ENCODE measurements at regions not wholly inside any gene's neighbourhood (a gene's known extent, or its start where the extent isn't known, plus 50 kb on each side); places are given as distances from the start of the nearest gene placed in this dataset.

GRCh38 chr6:15107644-15108382, 138.1 kb upstream of the JARID2 start:
- TF ChIP-seq CTCF (IDR thresholded peaks at IDR 0.05) (no peak), EP300 (IDR thresholded peaks at IDR 0.05) (no peak), POLR2AphosphoS5 (IDR thresholded peaks at IDR 0.05) (no peak)
